ENCODE measurements at regions not wholly inside any gene's neighbourhood (a gene's known extent, or its start where the extent isn't known, plus 50 kb on each side); places are given as distances from the start of the nearest gene placed in this dataset.

DNA sequence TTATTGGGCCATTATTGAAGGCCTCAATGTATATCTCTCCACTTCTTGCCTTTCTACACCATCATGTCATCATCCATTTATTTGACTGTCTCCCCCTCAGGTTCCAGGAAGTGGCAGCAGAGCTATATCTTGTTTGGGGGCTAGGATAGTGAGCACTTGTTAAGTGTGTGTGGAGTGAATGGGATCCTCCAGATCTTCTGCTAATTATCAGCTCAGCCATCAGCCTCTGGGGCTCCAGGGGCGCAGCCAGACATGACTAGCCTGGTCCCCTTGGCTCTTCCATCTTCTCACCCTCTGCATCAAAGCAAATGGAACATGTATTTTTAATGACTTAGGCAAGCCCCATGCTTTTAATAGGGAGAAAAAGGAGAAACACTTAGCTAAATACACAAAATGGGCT is 176.5 kb downstream of the ARHGAP12 start:
- Histone ChIP-seq H3K27ac (ENCODE audit: control insufficient read depth, insufficient read depth, low read length) (no peak overlapping the region), H3K27me3 (ENCODE audit: control insufficient read depth, extremely low read depth, insufficient read depth, low read length) (no peaks in the 10 kb centered on the region), H3K36me3 (ENCODE audit: control insufficient read depth in 2 of 2, extremely low read depth in 1 of 2, insufficient read depth in 2 of 2, low read length in 2 of 2) (no peaks in the 10 kb centered on the region), H3K79me2 (ENCODE audit: control insufficient read depth, insufficient read depth, low read length) (no peaks in the 10 kb centered on the region), H3K4me2 (ENCODE audit: control insufficient read depth, extremely low read depth, insufficient read depth, low read depth, low read length) (no peak overlapping the region), H3K9me3 (ENCODE audit: control insufficient read depth, low read depth, low read length) (no peaks in the 10 kb centered on the region), H3K4me1 (ENCODE audit: control insufficient read depth, extremely low read depth, insufficient read depth, low read length) (no peaks in the 10 kb centered on the region), H2AFZ (ENCODE audit: control insufficient read depth, low read length) (no peak overlapping the region), H3K9ac (ENCODE audit: control insufficient read depth, extremely low read depth, insufficient read depth, low read length) (no peak overlapping the region), H3K4me3 (ENCODE audit: control insufficient read depth in 2 of 3, extremely low read depth in 1 of 3, insufficient read depth in 2 of 3, low read depth in 1 of 3, low read length in 3 of 3) (no peak overlapping the region), H3K9me1 (ENCODE audit: control insufficient read depth, extremely low read depth, insufficient read depth, low read length) (no peaks in the 10 kb centered on the region), H4K20me1 (ENCODE audit: control insufficient read depth, extremely low read depth, insufficient read depth, low read length) (no peaks in the 10 kb centered on the region)
- FAIRE-seq (no peak), DNase-seq (ENCODE audit: low read depth, low spot score) (no peak)
- TF ChIP-seq, protein P1, sequence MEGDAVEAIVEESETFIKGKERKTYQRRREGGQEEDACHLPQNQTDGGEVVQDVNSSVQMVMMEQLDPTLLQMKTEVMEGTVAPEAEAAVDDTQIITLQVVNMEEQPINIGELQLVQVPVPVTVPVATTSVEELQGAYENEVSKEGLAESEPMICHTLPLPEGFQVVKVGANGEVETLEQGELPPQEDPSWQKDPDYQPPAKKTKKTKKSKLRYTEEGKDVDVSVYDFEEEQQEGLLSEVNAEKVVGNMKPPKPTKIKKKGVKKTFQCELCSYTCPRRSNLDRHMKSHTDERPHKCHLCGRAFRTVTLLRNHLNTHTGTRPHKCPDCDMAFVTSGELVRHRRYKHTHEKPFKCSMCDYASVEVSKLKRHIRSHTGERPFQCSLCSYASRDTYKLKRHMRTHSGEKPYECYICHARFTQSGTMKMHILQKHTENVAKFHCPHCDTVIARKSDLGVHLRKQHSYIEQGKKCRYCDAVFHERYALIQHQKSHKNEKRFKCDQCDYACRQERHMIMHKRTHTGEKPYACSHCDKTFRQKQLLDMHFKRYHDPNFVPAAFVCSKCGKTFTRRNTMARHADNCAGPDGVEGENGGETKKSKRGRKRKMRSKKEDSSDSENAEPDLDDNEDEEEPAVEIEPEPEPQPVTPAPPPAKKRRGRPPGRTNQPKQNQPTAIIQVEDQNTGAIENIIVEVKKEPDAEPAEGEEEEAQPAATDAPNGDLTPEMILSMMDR (optimal IDR thresholded peaks at IDR 0.05 in 1 of 3, IDR thresholded peaks at IDR 0.05 in 1 of 3, conservative IDR thresholded peaks at IDR 0.05 in 1 of 3; ENCODE audit: extremely low read depth in 1 of 3, insufficient read depth in 2 of 3, low read length in 3 of 3), result no peak
- dilution Hi-C loops (cut with MboI; ENCODE audit: extremely low pct_ligation_motif_present, low sequenced_read_pairs), result no loop called here

DNA sequence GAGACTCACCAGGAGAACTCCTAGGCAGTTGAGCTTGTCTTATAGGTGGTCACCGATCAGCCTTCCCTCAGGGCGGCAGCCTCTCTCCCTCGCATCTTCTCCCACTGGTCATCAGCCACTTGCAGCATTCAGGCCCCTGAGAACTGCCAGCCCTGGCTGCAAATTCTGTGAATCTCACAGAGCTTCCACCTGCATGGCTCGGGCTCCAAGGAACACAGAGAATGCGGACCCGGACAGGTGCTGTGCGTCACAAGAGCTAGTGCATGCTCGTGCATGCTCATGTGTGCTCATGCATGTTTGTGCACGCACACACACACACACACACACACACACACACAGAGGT is 176.9 kb downstream of the ARHGAP12 start:
- no peak overlapping the region for H3K4me3 ChIP-seq (ENCODE audit: control insufficient read depth in 2 of 3, extremely low read depth in 1 of 3, insufficient read depth in 2 of 3, low read depth in 1 of 3, low read length in 3 of 3)
- H3K27me3 ChIP-seq (ENCODE audit: control insufficient read depth, extremely low read depth, insufficient read depth, low read length), result no peaks in the 10 kb centered on the region
- H3K9ac ChIP-seq (ENCODE audit: control insufficient read depth, extremely low read depth, insufficient read depth, low read length), result no peak overlapping the region
- no peaks in the 10 kb centered on the region for H3K4me1 ChIP-seq (ENCODE audit: control insufficient read depth, extremely low read depth, insufficient read depth, low read length)
- H3K4me2 ChIP-seq (ENCODE audit: control insufficient read depth, extremely low read depth, insufficient read depth, low read depth, low read length), result no peak overlapping the region
- TF ChIP-seq, protein P1 (optimal IDR thresholded peaks at IDR 0.05 in 1 of 3, IDR thresholded peaks at IDR 0.05 in 1 of 3, conservative IDR thresholded peaks at IDR 0.05 in 1 of 3; ENCODE audit: extremely low read depth in 1 of 3, insufficient read depth in 2 of 3, low read length in 3 of 3), result no peak
- no peak for TF ChIP-seq EZH2 (IDR thresholded peaks at IDR 0.05; ENCODE audit: low read length)
- no peaks in the 10 kb centered on the region for H3K79me2 ChIP-seq (ENCODE audit: control insufficient read depth, insufficient read depth, low read length)
- H3K36me3 ChIP-seq (ENCODE audit: control insufficient read depth in 2 of 2, extremely low read depth in 1 of 2, insufficient read depth in 2 of 2, low read length in 2 of 2), result no peaks in the 10 kb centered on the region
- no peak overlapping the region for H2AFZ ChIP-seq (ENCODE audit: control insufficient read depth, low read length)
- no peak for FAIRE-seq
- H4K20me1 ChIP-seq (ENCODE audit: control insufficient read depth, extremely low read depth, insufficient read depth, low read length), result no peaks in the 10 kb centered on the region
- dilution Hi-C loops (cut with MboI; ENCODE audit: extremely low pct_ligation_motif_present, low sequenced_read_pairs), result no loop called here
- no peak overlapping the region for H3K27ac ChIP-seq (ENCODE audit: control insufficient read depth, insufficient read depth, low read length)
- H3K9me1 ChIP-seq (ENCODE audit: control insufficient read depth, extremely low read depth, insufficient read depth, low read length), result no peaks in the 10 kb centered on the region
- no peak for DNase-seq (ENCODE audit: low read depth, low spot score)
- H3K9me3 ChIP-seq (ENCODE audit: control insufficient read depth, low read depth, low read length), result no peaks in the 10 kb centered on the region
